T47D (cell line): ENCODE measurements at regions not wholly inside any gene's neighbourhood (a gene's known extent, or its start where the extent isn't known, plus 50 kb on each side); places are given as distances from the start of the nearest gene placed in this dataset.

Source experiments
- DNase-seq, 2 experiments: peaks; one replicate each; pipeline versions ENCODE4 v3.0.0 to v3.0.0-alpha.2; 2011 to 2012; ENCODE audit warnings: low read depth in 1 of 2, low spot score in 1 of 2
- JUND ChIP-seq: IDR thresholded peaks from 2 replicates; pipeline ENCODE4 v1.6.1; 2012; ENCODE audit warnings: low read depth
- in situ Hi-C: cut with HindIII; loops from 2 replicates; pipeline ENCODE4 v1.10.0; 2016; ENCODE audit warnings: low sequenced_read_pairs, low pct_unique_long_range_greater_than_20kb

DNA sequence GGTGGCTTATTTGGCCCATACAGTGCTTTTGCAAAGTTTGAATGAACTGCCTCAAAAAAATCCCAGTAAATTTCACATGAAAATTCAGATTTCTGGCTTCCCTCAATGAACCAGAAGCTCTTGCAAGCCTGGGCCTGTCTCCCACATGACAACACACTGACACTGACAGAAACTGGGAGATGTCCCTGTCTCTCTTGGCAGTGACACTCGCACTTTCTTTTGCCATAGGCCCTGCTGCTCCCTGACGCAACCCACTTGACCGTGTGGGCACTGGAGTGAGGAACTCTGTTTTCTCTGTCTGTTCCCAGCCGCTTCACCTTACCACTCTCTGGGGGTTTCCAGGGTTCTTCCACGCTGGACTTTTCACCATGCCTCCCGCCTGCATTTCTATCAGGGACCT, 524.5 kb downstream of the SHQ1 start:
- in situ Hi-C loops: no loop called here
- TF ChIP-seq JUND: no peak
- no peak for DNase-seq

DNA sequence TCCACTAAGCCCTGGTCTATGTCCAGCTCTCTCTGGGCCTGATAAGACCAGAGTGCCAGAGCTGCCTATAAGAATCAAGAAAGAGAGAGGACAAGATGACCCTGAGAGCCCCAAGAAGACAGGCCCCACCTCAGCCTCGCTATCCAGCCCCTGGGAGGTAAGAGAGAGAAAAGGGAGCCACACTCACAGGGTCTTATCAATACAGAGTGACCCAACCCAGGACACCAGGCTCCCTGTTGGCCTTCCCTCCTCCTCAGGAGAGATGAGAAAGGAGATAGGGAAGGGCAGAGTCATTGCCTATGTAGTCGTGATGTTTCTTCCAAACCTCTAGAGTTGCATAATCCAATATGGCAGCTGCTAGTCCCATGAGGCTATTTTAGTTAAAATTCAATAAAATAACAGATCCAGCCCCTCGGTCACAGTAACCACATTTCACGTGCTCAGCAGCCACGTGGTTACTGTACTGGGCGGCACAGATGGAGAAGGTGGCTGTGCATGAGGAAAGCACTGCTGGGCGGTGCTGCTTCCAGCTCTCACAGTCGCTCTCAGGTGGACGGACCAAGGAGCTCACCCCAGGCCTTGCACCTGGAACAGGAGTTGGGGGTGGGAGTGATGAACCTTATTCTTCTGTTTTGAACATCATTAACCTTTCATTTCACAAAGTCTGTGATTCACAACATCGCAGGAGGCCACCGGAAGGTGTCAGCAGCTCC, 525.8 kb downstream of the SHQ1 start:
- DNase-seq: no peak
- in situ Hi-C loops: no loop called here
- TF ChIP-seq JUND: no peak

GRCh38 chr3:72320955-72321303, 527.3 kb downstream of the SHQ1 start:
- in situ Hi-C loops: no loop called here
- no peak for DNase-seq
- TF ChIP-seq JUND: no peak

DNA sequence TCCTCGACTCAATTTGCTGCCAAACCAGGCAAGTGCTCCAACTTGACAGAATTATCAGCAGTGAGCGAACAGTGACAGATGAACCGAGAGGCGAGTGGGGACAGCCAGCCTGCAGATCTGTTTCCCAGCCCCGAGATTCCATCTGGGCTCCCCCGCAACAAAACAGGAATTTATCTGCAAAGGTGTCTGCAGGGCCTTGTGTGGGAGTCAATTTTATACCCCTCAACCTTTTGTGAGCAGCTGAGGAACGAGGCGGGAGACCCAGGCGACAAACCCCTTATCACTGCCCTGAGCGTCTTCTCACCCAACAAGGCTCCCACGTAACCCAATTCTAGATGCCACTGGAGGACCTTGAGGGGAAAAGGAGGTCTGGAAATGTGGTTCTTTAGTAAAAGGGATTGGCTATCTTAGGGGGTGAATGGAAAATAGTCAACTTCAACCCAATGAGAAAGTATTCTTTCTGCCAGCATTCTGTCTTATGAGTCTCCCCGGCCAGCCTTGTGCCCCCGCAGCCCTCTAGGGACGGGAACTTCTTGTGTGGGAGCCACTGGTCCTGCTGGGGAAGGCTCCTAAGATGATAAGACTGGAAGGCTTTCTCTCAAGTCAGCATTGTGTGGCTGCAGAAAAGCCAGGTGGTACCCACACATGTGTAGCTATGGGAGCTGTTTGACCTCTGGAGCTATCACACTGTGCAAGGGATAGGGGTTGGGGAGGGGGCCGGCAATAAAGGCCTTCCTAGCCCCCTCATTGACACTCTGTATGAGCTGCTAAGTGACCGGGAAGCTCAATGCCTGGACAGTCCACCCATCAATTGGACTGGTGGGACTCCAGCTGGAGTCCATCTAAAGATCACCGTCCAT, 527.9 kb downstream of the SHQ1 start:
- no peak for TF ChIP-seq JUND
- in situ Hi-C loops: no loop called here
- DNase-seq: no peak

DNA sequence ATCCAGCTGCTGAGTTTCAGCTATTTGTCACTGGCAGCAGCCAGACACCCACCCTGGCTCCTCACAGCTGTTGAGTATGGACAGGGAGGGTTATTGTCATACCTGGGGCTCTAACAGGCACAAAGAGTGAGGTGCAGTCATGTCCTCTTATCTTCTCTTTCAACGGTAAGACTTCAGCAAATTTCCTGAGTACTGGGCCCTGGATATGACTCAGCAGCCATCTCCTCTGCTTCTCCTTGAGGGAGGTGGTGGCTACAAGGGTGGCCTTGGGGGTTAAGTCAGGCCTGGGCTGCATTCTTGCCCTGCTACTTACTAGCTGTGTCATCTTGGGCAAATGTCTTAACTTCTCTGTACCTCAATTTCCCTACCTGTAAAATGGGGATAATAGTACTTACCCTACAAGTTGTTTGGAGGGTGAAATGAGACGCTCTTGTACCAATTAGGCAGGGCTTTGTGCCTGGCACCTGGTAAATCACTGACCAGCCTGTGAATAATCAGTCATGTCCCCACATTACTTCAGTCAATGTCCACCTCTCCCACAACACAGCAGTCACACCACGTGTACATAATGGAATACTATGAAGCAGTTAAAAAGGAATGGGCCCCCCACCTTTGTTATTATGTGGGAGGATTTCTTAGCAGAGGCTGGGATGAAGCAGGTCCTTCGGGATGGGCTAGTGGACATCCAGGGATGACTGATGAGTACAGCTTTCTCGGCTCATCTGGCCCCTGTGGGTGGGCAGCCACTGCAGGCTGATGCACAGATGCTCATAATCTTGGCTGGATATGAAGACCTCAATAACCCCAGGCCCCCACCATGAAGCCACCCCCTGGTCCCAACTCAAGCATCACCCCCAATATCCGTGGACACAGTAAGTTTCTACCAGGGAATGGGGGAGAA, 528.8 kb downstream of the SHQ1 start:
- in situ Hi-C loops: no loop called here
- TF ChIP-seq JUND: no peak
- no peak for DNase-seq

- peak; percentile 54 to 85 for DNase-seq
- in situ Hi-C loops: no loop called here
- no peak for TF ChIP-seq JUND
Observed at GRCh38 chr3:72318504-72319193, 529.6 kb downstream of the SHQ1 start.

DNA sequence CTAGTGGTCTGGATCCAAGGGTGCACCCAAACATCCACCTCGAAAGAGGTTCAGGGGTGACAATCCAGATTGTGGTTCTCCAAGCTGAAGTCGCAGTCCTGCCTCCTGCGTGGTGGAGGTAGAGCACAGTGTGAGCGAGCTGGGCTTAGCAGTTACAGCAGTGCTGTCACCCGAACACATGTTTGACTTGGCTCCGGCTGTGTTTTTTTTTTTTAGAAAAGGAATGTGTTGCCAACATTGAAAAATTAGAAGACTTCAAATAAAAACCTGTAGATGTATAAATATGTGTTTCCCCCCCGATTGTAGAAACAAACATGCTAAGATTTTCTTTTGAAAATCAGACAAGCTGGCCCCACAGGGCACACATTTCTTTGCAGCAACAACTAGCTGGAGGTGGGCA, 530.8 kb downstream of the SHQ1 start:
- no peak for TF ChIP-seq JUND
- in situ Hi-C loops: no loop called here
- DNase-seq: peak in 1 of 2 experiments; percentile 41

- in situ Hi-C loops: no loop called here
- DNase-seq: peak in 1 of 2 experiments; percentile 44
- no peak for TF ChIP-seq JUND
Observed at GRCh38 chr3:72316501-72317279, 531.6 kb downstream of the SHQ1 start.

DNA sequence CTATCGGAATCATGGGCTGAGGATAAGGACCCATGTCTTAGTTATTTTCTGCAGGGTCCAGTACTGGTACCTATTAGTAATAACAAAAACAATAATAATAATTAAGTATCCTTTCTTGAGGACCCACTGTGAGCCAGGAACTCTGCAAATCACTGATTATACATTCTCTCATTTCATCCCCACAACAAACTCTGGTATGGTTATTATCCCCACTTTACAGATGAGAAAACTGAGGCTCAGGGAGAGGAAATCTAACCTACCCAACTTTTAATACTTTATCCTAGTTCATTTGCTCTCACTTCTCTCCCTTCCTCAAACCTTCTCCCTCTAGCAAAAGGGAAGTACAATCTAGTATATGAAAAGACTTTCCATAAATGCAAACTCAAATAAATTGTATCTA, 528.4 kb upstream of the PROK2 start:
- no peak for TF ChIP-seq JUND
- DNase-seq: no peak
- in situ Hi-C loops: no loop called here

- TF ChIP-seq JUND: no peak
- in situ Hi-C loops: no loop called here
- no peak for DNase-seq
Observed at GRCh38 chr3:72312339-72312738, 527.4 kb upstream of the PROK2 start.

DNA sequence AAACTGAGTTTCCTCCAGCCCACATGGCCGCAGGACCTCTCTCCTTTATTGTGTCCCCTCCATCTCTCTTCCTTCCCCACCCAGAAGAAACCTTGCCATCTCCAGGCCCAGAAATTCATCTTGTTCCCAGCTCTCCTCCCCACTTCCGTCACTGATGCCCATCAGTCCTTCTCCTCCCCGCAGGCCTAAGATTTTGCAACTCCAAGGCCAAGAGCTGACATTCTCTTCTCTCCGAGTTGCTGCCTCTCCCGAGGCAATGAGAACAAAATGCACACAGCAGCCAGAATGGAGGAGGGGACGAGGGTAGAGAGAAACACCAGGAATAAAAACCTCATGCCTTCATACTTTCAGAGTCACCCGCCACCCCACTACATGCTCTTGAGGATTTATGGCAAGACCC, 526.5 kb upstream of the PROK2 start:
- DNase-seq: peak in 1 of 2 experiments; percentile 46
- in situ Hi-C loops: no loop called here
- no peak for TF ChIP-seq JUND
